Suprapubic skin (tissue), 4 donors: ENCODE measurements at regions not wholly inside any gene's neighbourhood (a gene's known extent, or its start where the extent isn't known, plus 50 kb on each side); places are given as distances from the start of the nearest gene placed in this dataset.

ENCODE experiments used
- DNase-seq, 2 donors: peaks; one replicate each; pipeline ENCODE4 v3.0.0-alpha.2; 2019; ENCODE audit warnings: low spot score in 2 of 2
- H3K27ac ChIP-seq: fragments of 200-600 bp; sonication (generic); one replicate; pipeline ENCODE4 v1.5.1; 2019
- H3K27me3 ChIP-seq: fragments of 200-600 bp; sonication (generic); one replicate; pipeline ENCODE4 v1.5.1; 2019
- H3K36me3 ChIP-seq: fragments of 200-600 bp; sonication (generic); one replicate; pipeline ENCODE4 v1.5.1; 2019
- H3K4me1 ChIP-seq: fragments of 200-600 bp; sonication (generic); one replicate; pipeline ENCODE4 v1.5.1; 2019
- H3K4me3 ChIP-seq: fragments of 200-600 bp; sonication (generic); one replicate; pipeline ENCODE4 v1.5.1; 2019; ENCODE audit warnings: mild to moderate bottlenecking
- H3K9me3 ChIP-seq: fragments of 200-600 bp; sonication (generic); one replicate; pipeline ENCODE4 v1.5.1; 2019
- EP300 ChIP-seq: sonication (generic); formaldehyde crosslinking; IDR thresholded peaks from one replicate; pipeline ENCODE4 v1.6.1; 2017; ENCODE audit warnings: antibody characterized with exemption
- POLR2A ChIP-seq, 2 donors: fragments of 450-650 bp; IDR thresholded peaks; one replicate each; pipeline ENCODE4 v1.6.1; 2017; ENCODE audit warnings: antibody characterized with exemption in 2 of 2, mild to moderate bottlenecking in 2 of 2, moderate library complexity in 2 of 2
- POLR2AphosphoS5 ChIP-seq, 3 donors: sonication (generic); formaldehyde crosslinking; IDR thresholded peaks; one replicate each; pipeline ENCODE4 v1.6.1; 2017; ENCODE audit warnings: antibody characterized with exemption in 3 of 3
- WGBS: methylation state at CpG from one replicate; pipeline ENCODE4 v1.1.5; 2018; 5-methylcytosine and 5-hydroxymethylcytosine counted together
- TF ChIP-seq, protein P1 (sequence below), 2 donors: fragments of 200-600 bp in 1 of 2; fragments of 450-650 bp in 1 of 2; sonication (generic) in 1 of 2; IDR thresholded peaks; one replicate each; pipeline ENCODE4 v1.5.1; 2016 to 2019; ENCODE audit warnings: antibody characterized with exemption in 2 of 2, mild to moderate bottlenecking in 1 of 2, moderate library complexity in 1 of 2

DNA sequence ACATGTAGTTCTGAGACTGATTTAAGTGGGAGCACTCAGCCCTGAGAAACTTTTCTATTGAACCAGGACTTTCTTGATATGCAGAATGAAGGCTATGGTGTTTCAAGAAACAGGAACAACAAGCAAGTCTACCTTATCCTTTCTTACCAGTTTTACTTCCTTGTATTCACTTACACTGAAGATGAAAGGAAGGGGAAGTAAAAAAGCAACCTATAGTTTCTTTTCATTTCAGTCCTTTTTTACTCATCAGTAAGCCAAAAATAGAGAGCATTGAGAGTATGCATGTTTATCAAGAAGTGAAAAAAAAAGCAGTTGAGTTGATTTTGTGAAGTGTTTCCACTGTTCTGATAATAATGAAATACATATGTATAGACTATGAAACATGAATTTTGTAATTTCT is 1010.3 kb downstream of the AMY1C start:
- H3K27me3 ChIP-seq: no peaks in the 10 kb centered on the region
- DNase-seq: no peak
- H3K9me3 ChIP-seq: no peaks in the 10 kb centered on the region
- no peak for TF ChIP-seq EP300
- TF ChIP-seq, protein P1, sequence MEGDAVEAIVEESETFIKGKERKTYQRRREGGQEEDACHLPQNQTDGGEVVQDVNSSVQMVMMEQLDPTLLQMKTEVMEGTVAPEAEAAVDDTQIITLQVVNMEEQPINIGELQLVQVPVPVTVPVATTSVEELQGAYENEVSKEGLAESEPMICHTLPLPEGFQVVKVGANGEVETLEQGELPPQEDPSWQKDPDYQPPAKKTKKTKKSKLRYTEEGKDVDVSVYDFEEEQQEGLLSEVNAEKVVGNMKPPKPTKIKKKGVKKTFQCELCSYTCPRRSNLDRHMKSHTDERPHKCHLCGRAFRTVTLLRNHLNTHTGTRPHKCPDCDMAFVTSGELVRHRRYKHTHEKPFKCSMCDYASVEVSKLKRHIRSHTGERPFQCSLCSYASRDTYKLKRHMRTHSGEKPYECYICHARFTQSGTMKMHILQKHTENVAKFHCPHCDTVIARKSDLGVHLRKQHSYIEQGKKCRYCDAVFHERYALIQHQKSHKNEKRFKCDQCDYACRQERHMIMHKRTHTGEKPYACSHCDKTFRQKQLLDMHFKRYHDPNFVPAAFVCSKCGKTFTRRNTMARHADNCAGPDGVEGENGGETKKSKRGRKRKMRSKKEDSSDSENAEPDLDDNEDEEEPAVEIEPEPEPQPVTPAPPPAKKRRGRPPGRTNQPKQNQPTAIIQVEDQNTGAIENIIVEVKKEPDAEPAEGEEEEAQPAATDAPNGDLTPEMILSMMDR (IDR thresholded peaks at IDR 0.05): no peak
- TF ChIP-seq POLR2A (IDR thresholded peaks at IDR 0.05): no peak
- TF ChIP-seq POLR2AphosphoS5 (IDR thresholded peaks at IDR 0.05): no peak
- H3K4me1 ChIP-seq: no peaks in the 10 kb centered on the region
- H3K4me3 ChIP-seq: no peak overlapping the region
- H3K27ac ChIP-seq: no peak overlapping the region
- H3K36me3 ChIP-seq: no peaks in the 10 kb centered on the region

DNA sequence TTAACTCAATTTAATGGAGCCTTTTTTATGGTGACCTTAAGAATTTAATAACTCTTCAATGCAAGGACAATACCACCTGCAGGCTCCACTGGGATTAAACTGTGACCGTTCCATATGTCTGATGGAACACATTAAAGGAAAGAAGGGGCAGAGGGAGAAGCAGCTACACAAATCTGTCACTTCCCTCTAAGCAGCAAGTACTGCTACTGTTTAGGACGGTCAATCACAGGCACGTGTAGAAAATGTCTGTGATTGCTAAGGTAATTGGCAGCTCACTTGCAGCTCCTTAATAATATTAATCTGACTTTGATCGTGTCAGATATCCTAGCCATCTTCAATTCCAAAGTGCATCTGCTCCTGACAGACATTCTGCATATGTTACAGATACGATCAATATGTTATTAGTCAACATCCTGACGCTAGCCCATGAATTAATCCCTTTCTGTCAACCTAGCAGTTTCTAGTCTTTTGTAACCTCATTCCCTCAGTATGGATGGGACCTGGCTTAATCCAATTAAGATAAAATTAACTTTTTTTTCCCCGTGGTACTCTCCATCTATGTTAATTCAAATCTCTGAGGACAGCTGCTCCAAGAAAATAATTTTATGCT is 1012.4 kb downstream of the AMY1C start:
- 50% methylated on average over 7 of the region's 7 CpGs for WGBS
- H3K36me3 ChIP-seq: no peaks in the 10 kb centered on the region

GRCh38 chr1:104765085-104765484 is 1015.4 kb downstream of the AMY1C start:
- Histone ChIP-seq H3K9me3 (no peaks in the 10 kb centered on the region), H3K27me3 (no peaks in the 10 kb centered on the region), H3K27ac (no peak overlapping the region), H3K36me3 (no peaks in the 10 kb centered on the region), H3K4me1 (no peaks in the 10 kb centered on the region), H3K4me3 (no peak overlapping the region)
- TF ChIP-seq, protein P1 (IDR thresholded peaks at IDR 0.05): no peak
- no peak for TF ChIP-seq EP300
- no peak for TF ChIP-seq POLR2A (IDR thresholded peaks at IDR 0.05)
- no peak for TF ChIP-seq POLR2AphosphoS5 (IDR thresholded peaks at IDR 0.05)
- WGBS: 42% methylated on average over 1 of the region's 1 CpG
- DNase-seq: no peak

More for the DNA sequence above, 1012.4 kb downstream of the AMY1C start:
- DNase-seq: no peak
- TF ChIP-seq, protein P1 (IDR thresholded peaks at IDR 0.05): no peak
- TF ChIP-seq POLR2AphosphoS5 (IDR thresholded peaks at IDR 0.05) (no peak), EP300 (no peak), POLR2A (IDR thresholded peaks at IDR 0.05) (no peak)
- no peak overlapping the region for H3K4me3 ChIP-seq
- H3K27ac ChIP-seq: no peak overlapping the region
- H3K4me1 ChIP-seq: no peaks in the 10 kb centered on the region
- no peaks in the 10 kb centered on the region for H3K9me3 ChIP-seq
- no peaks in the 10 kb centered on the region for H3K27me3 ChIP-seq

GRCh38 chr1:104768466-104768865 is 1018.8 kb downstream of the AMY1C start:
- DNase-seq: no peak
- H3K4me3 ChIP-seq: no peak overlapping the region
- no peaks in the 10 kb centered on the region for H3K9me3 ChIP-seq
- TF ChIP-seq POLR2A (IDR thresholded peaks at IDR 0.05): no peak
- WGBS: 57% methylated on average over 3 of the region's 3 CpGs
- no peaks in the 10 kb centered on the region for H3K36me3 ChIP-seq
- H3K27me3 ChIP-seq: no peaks in the 10 kb centered on the region
- no peaks in the 10 kb centered on the region for H3K4me1 ChIP-seq
- no peak overlapping the region for H3K27ac ChIP-seq

DNA sequence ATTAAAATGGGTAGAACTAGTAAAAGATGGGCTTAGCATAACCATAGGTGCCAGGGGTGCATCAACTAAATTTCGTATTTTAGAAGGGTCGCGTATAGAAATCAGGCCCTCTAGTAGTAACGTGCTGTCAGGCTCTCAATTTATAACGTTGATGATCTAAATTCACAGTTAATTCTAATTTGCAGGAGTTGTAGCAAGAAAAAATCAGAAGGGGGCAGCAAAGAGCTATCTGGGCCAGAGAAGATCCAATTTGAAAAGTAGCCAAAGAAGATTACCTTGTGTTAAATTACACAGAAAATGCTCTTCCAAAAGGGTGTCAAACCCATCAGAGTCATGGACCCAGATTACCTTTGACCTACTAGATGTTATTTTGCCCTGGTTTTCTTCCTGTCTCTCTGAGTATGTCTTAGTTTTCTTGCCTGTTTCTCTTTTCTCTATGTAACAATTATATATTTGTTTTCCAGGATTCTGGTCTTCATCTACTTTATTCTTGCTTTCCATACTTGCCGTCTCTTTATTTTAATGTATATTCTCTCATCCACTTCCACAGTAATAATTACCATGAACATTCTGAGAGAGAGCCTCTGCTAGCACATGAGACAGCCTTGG is 1030.9 kb downstream of the AMY1C start:
- H3K27me3 ChIP-seq: no peaks in the 10 kb centered on the region
- no peaks in the 10 kb centered on the region for H3K9me3 ChIP-seq
- H3K27ac ChIP-seq: no peak overlapping the region
- H3K36me3 ChIP-seq: no peaks in the 10 kb centered on the region
- no peaks in the 10 kb centered on the region for H3K4me1 ChIP-seq
- WGBS: 8% methylated on average over 6 of the region's 6 CpGs
- DNase-seq: no peak
- no peak overlapping the region for H3K4me3 ChIP-seq
- no peak for TF ChIP-seq POLR2A (IDR thresholded peaks at IDR 0.05)
- TF ChIP-seq, protein P1 (IDR thresholded peaks at IDR 0.05): peak in 1 of 2 donors; percentile 49
